Cardiac muscle cell (in vitro differentiated cells and primary cell): ENCODE measurements at regions not wholly inside any gene's neighbourhood (a gene's known extent, or its start where the extent isn't known, plus 50 kb on each side); places are given as distances from the start of the nearest gene placed in this dataset.

Source experiments
- DNase-seq, 2 donors: peaks; one replicate each; pipeline versions ENCODE4 v3.0.0 to v3.0.0-alpha.2; 2010 to 2017; ENCODE audit warnings: low read depth in 1 of 2, low spot score in 1 of 2
- H3K27ac ChIP-seq: fragments of 200-600 bp; sonication (generic); 2 replicates; pipeline ENCODE4 v1.5.1; 2016
- H3K27me3 ChIP-seq: fragments of 200-600 bp; sonication (generic); 2 replicates; pipeline ENCODE4 v1.6.0; 2016; ENCODE audit warnings: control low read depth
- H3K36me3 ChIP-seq: fragments of 200-600 bp; sonication (generic); 2 replicates; pipeline ENCODE4 v1.5.1; 2016; ENCODE audit warnings: control low read depth
- H3K4me1 ChIP-seq: fragments of 200-600 bp; sonication (generic); 2 replicates; pipeline ENCODE4 v1.8.1; 2017; ENCODE audit warnings: low read depth, mild to moderate bottlenecking, mixed run types
- H3K4me3 ChIP-seq: fragments of 200-600 bp; sonication (generic); 2 replicates; pipeline ENCODE4 v1.5.1; 2016; ENCODE audit warnings: mild to moderate bottlenecking
- H3K9me3 ChIP-seq: fragments of 200-600 bp; sonication (generic); 2 replicates; pipeline ENCODE4 v1.5.1; 2017; ENCODE audit warnings: low read depth, mild to moderate bottlenecking, control low read depth
- CTCF ChIP-seq: IDR thresholded peaks from 2 replicates; pipeline ENCODE4 v1.5.1; 2012; ENCODE audit warnings: low read depth, mild to moderate bottlenecking, low read length

GRCh38 chr2:19653509-19653908, 248.3 kb downstream of the TTC32 start:
- H3K4me1 ChIP-seq, result peaks cover 4% of the 10 kb centered on the region
- H3K27me3 ChIP-seq, result no peaks in the 10 kb centered on the region
- H3K27ac ChIP-seq, result no peak overlapping the region
- H3K4me3 ChIP-seq, result no peak overlapping the region
- no peaks in the 10 kb centered on the region for H3K9me3 ChIP-seq
- DNase-seq, result no peak
- no peak for TF ChIP-seq CTCF
- no peaks in the 10 kb centered on the region for H3K36me3 ChIP-seq

GRCh38 chr2:19652811-19653210, 249.0 kb downstream of the TTC32 start:
- Histone ChIP-seq H3K36me3 (no peaks in the 10 kb centered on the region), H3K4me3 (no peak overlapping the region), H3K27ac (no peak overlapping the region), H3K9me3 (no peaks in the 10 kb centered on the region), H3K4me1 (peaks cover 4% of the 10 kb centered on the region), H3K27me3 (no peaks in the 10 kb centered on the region)
- DNase-seq, result no peak
- no peak for TF ChIP-seq CTCF

GRCh38 chr2:19651466-19651865, 250.3 kb downstream of the TTC32 start:
- DNase-seq, result no peak
- no peak for TF ChIP-seq CTCF
- H3K36me3 ChIP-seq, result no peaks in the 10 kb centered on the region
- peaks cover 4% of the 10 kb centered on the region for H3K4me1 ChIP-seq
- no peaks in the 10 kb centered on the region for H3K9me3 ChIP-seq
- H3K27ac ChIP-seq, result no peak overlapping the region
- no peaks in the 10 kb centered on the region for H3K27me3 ChIP-seq
- H3K4me3 ChIP-seq, result no peak overlapping the region

- H3K27me3 ChIP-seq, result no peaks in the 10 kb centered on the region
- TF ChIP-seq CTCF, result no peak
- H3K36me3 ChIP-seq, result no peaks in the 10 kb centered on the region
- H3K27ac ChIP-seq, result no peak overlapping the region
- H3K4me3 ChIP-seq, result no peak overlapping the region
- H3K9me3 ChIP-seq, result no peaks in the 10 kb centered on the region
- peak; percentile 19 to 100 for DNase-seq
- peaks cover 4% of the 10 kb centered on the region for H3K4me1 ChIP-seq
Observed at GRCh38 chr2:19649785-19650380, 251.9 kb downstream of the TTC32 start.

GRCh38 chr2:19649142-19649541, 252.6 kb downstream of the TTC32 start:
- TF ChIP-seq CTCF, result peak; percentile 6
- peak in 1 of 2 donors; percentile 37 for DNase-seq
- no peak overlapping the region for H3K27ac ChIP-seq

GRCh38 chr2:19648583-19648982, 253.2 kb downstream of the TTC32 start:
- H3K4me3 ChIP-seq, result no peak overlapping the region
- H3K9me3 ChIP-seq, result no peaks in the 10 kb centered on the region
- no peak overlapping the region for H3K27ac ChIP-seq
- no peaks in the 10 kb centered on the region for H3K27me3 ChIP-seq
- H3K36me3 ChIP-seq, result no peaks in the 10 kb centered on the region
- DNase-seq, result peak in 1 of 2 donors; percentile 89
- H3K4me1 ChIP-seq, result peaks cover 4% of the 10 kb centered on the region
- no peak for TF ChIP-seq CTCF

More at GRCh38 chr2:19649142-19649541, 252.6 kb downstream of the TTC32 start:
- Histone ChIP-seq H3K36me3 (no peaks in the 10 kb centered on the region), H3K4me1 (peaks cover 4% of the 10 kb centered on the region), H3K4me3 (no peak overlapping the region), H3K9me3 (no peaks in the 10 kb centered on the region), H3K27me3 (no peaks in the 10 kb centered on the region)
